GM19372 (cell line): ENCODE measurements at regions not wholly inside any gene's neighbourhood (a gene's known extent, or its start where the extent isn't known, plus 50 kb on each side); places are given as distances from the start of the nearest gene placed in this dataset.
"Not testable (repeated sequence)": the region's sequence is repeated elsewhere in the genome, so short reads cannot be mapped to it uniquely, and the experiment has no call there.

Experiments used
- ATAC-seq: cut with Tn5 transposase; IDR thresholded peaks from one replicate; pipeline ENCODE4 v1.9.1; 2021; ENCODE audit warnings: mild to moderate bottlenecking, low read depth, moderate library complexity; ENCODE audit not compliant: unreplicated experiment

GRCh38 chr6:8906699-8907098, 471.4 kb upstream of the SLC35B3 start:
- no peak for ATAC-seq

- no peak for ATAC-seq
Observed at GRCh38 chr6:8905757-8906156, 470.4 kb upstream of the SLC35B3 start.

GRCh38 chr6:8904754-8905153, 469.4 kb upstream of the SLC35B3 start:
- ATAC-seq = no peak

GRCh38 chr6:8900056-8900455, 464.7 kb upstream of the SLC35B3 start:
- no peak for ATAC-seq

- ATAC-seq = no peak
Observed at GRCh38 chr6:8889514-8889913, 454.2 kb upstream of the SLC35B3 start.

GRCh38 chr6:8888468-8888867, 453.1 kb upstream of the SLC35B3 start:
- no peak for ATAC-seq

- no peak for ATAC-seq
Observed at GRCh38 chr6:8881663-8882062, 446.3 kb upstream of the SLC35B3 start.

- ATAC-seq = no peak
Observed at GRCh38 chr6:8879334-8879733, 444.0 kb upstream of the SLC35B3 start.

GRCh38 chr6:8875986-8876385, 440.6 kb upstream of the SLC35B3 start:
- no peak for ATAC-seq

GRCh38 chr6:8872589-8872988, 437.2 kb upstream of the SLC35B3 start:
- ATAC-seq = no peak

- no peak for ATAC-seq
Observed at GRCh38 chr6:8865451-8865850, 430.1 kb upstream of the SLC35B3 start.

- no peak for ATAC-seq
Observed at GRCh38 chr6:8860671-8861070, 425.3 kb upstream of the SLC35B3 start.

- ATAC-seq = no peak
Observed at GRCh38 chr6:8859501-8859900, 424.2 kb upstream of the SLC35B3 start.

- no peak for ATAC-seq
Observed at GRCh38 chr6:8858854-8859331, 423.5 kb upstream of the SLC35B3 start.

- no peak for ATAC-seq
Observed at GRCh38 chr6:8857160-8857559, 421.8 kb upstream of the SLC35B3 start.

GRCh38 chr6:8855411-8855810, 420.1 kb upstream of the SLC35B3 start:
- no peak for ATAC-seq

GRCh38 chr6:8852332-8852731, 417.0 kb upstream of the SLC35B3 start:
- no peak for ATAC-seq

- ATAC-seq = not testable (repeated sequence)
Observed at GRCh38 chr6:8846680-8847079, 411.3 kb upstream of the SLC35B3 start.

- no peak for ATAC-seq
Observed at GRCh38 chr6:8845690-8846089, 410.3 kb upstream of the SLC35B3 start.

GRCh38 chr6:8844968-8845367, 409.6 kb upstream of the SLC35B3 start:
- no peak for ATAC-seq

- ATAC-seq = no peak
Observed at GRCh38 chr6:8839626-8840025, 404.3 kb upstream of the SLC35B3 start.

GRCh38 chr6:8837343-8837742, 402.0 kb upstream of the SLC35B3 start:
- no peak for ATAC-seq

- ATAC-seq = not testable (repeated sequence)
Observed at GRCh38 chr6:8832695-8833094, 397.4 kb upstream of the SLC35B3 start.
